Renal cortex interstitium (tissue), 11 donors: ENCODE measurements at regions not wholly inside any gene's neighbourhood (a gene's known extent, or its start where the extent isn't known, plus 50 kb on each side); places are given as distances from the start of the nearest gene placed in this dataset.
"Not testable (repeated sequence)": the region's sequence is repeated elsewhere in the genome, so short reads cannot be mapped to it uniquely, and the experiment has no call there.

Experiments used
- DNase-seq, 11 donors: peaks; one replicate each; pipeline ENCODE4 v3.0.0-alpha.2; 2013; ENCODE audit warnings: low read depth in 9 of 11, low spot score in 4 of 11; ENCODE audit errors: extremely low read depth in 1 of 11

GRCh38 chr13:24931450-24932251 lies 164.3 kb upstream of the PABPC3 start:
- DNase-seq = peak in 2 of 11 donors; percentile 11 to 17

- DNase-seq = not testable (repeated sequence)
These were observed 162.6 kb upstream of the PABPC3 start for GRCh38 chr13:24933106-24934023.

- not testable (repeated sequence) for DNase-seq
These were observed 161.9 kb upstream of the PABPC3 start for GRCh38 chr13:24934024-24934385.

- DNase-seq = no peak
These were observed 157.0 kb upstream of the PABPC3 start for GRCh38 chr13:24938966-24939365.

- DNase-seq = not testable (repeated sequence)
These were observed 154.8 kb upstream of the PABPC3 start for GRCh38 chr13:24941023-24941713.

- no peak for DNase-seq
These were observed 152.8 kb upstream of the PABPC3 start for GRCh38 chr13:24943136-24943535.

GRCh38 chr13:24944073-24944472 lies 151.9 kb upstream of the PABPC3 start:
- not testable (repeated sequence) for DNase-seq

- not testable (repeated sequence) for DNase-seq
These were observed 147.0 kb upstream of the PABPC3 start for GRCh38 chr13:24948977-24949376.

- not testable (repeated sequence) for DNase-seq
These were observed 145.3 kb upstream of the PABPC3 start for GRCh38 chr13:24950611-24951010.

GRCh38 chr13:24967970-24968369 lies 128.0 kb upstream of the PABPC3 start:
- peak in 1 of 11 donors; percentile 1 for DNase-seq

GRCh38 chr13:24968416-24968815 lies 127.5 kb upstream of the PABPC3 start:
- DNase-seq = not testable (repeated sequence)

GRCh38 chr13:24973102-24973501 lies 122.8 kb upstream of the PABPC3 start:
- DNase-seq = not testable (repeated sequence)

GRCh38 chr13:24981181-24981803 lies 114.6 kb upstream of the PABPC3 start:
- DNase-seq = not testable (repeated sequence)

GRCh38 chr13:24982333-24982999 lies 113.5 kb upstream of the PABPC3 start:
- DNase-seq = no peak

- no peak for DNase-seq
These were observed 112.8 kb upstream of the PABPC3 start for GRCh38 chr13:24983094-24983493.

GRCh38 chr13:24984134-24984533 lies 111.8 kb upstream of the PABPC3 start:
- no peak for DNase-seq

- DNase-seq = no peak
These were observed 110.8 kb upstream of the PABPC3 start for GRCh38 chr13:24985107-24985506.

- DNase-seq = no peak
These were observed 110.0 kb upstream of the PABPC3 start for GRCh38 chr13:24985896-24986295.
